ENCODE measurements at regions not wholly inside any gene's neighbourhood (a gene's known extent, or its start where the extent isn't known, plus 50 kb on each side); places are given as distances from the start of the nearest gene placed in this dataset.

DNA sequence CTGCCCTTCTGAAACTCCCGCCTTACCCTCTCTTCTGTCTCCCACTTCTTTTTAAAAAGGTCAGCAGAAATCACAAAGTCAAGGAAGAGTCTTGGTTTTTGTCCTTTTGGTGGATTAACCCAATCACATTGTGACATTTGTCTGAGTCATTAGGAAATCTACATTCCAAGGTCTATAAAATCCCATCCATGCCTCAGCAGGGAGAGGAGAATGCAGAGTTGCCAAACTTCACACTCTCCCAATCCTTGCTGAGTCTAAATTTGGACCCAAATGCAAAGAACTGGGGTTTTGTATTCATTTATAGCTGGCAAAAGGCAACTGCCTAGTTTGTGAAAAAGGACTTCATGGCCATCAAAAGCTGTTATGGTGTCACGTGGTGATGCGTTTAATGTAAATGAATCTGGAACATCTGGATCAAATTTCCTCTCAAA lies 67.9 kb downstream of the TMEM30B start:
- Mint-ChIP-seq H3K4me1 (ENCODE audit: low read depth) (no peaks in the 10 kb centered on the region), H3K27ac (no peak overlapping the region), H3K9me3 (ENCODE audit: insufficient read depth) (no peaks in the 10 kb centered on the region), H3K27me3 (ENCODE audit: low read depth) (peaks cover 11% of the 10 kb centered on the region), H3K4me3 (no peak overlapping the region), H3K36me3 (ENCODE audit: low read depth) (no peaks in the 10 kb centered on the region)
- ATAC-seq (no peak), DNase-seq (no peak)
- CTCF ChIA-PET, result no interaction called here
- POLR2A ChIA-PET, result no interaction called here

DNA sequence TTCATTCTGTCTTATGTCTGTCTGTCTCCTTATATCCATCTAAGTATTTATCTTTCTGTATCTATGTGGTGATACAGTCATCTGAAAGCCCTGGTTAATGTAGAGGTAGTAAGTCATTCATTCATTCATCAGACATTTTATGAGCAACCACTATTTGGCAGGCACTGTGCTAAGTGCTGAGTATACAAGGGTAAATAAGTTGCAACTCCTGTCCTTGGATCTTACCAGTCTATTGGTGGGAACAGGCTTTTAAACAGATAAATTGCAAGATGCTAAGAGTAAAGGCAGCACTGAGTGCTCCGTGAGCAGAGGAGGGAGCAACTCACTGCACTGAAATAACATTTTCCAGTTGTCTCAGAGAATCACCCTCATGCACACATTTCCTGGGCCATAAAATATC lies 68.6 kb downstream of the TMEM30B start:
- Mint-ChIP-seq H3K4me1 (ENCODE audit: low read depth) (no peaks in the 10 kb centered on the region), H3K27me3 (ENCODE audit: low read depth) (peaks cover 6% of the 10 kb centered on the region), H3K4me3 (no peak overlapping the region), H3K9me3 (ENCODE audit: insufficient read depth) (no peaks in the 10 kb centered on the region), H3K36me3 (ENCODE audit: low read depth) (no peaks in the 10 kb centered on the region), H3K27ac (no peak overlapping the region)
- ATAC-seq, result no peak
- ChIA-PET CTCF (no interaction called here), POLR2A (no interaction called here)
- DNase-seq, result no peak

DNA sequence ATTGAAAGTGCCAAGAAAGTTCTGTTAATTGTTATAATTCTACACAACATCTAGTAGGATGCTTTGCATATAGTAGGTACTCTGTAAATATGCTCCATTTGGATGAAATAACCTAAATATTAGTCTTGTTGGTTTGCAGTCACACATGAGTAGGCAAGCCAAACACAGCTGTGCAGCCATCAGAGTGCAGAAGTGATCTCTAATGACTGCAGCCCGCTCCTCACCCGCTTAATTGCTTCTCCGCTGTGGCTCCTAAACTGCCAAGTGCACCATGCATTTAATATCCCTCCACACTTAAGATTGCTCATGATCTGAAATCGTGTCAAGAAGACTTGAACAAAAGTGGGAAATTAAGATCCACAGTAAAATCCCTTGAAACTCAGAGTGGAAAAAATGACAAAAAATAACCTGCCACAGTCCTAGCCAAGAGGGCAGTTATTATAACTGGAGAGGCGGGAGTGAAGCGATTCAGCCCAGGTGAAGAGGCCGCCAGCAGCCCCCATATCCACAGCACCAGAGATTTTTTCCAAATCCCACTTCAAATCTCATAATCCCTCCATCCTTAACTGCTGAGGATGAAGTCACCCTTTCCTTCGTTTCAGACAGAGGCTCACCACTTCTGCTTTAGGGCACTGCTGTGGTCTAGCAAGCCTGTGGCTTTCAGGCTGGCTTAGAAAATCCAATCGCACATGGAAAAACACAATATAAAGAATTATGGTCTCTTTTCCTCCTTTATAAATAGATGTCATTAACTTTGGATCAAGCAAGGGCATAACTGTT lies 69.5 kb downstream of the TMEM30B start:
- DNase-seq (no peak), ATAC-seq (no peak)
- H3K36me3 Mint-ChIP-seq (ENCODE audit: low read depth), result no peaks in the 10 kb centered on the region
- H3K27ac Mint-ChIP-seq, result no peak overlapping the region
- H3K9me3 Mint-ChIP-seq (ENCODE audit: insufficient read depth), result no peaks in the 10 kb centered on the region
- peaks cover 4% of the 10 kb centered on the region for H3K27me3 Mint-ChIP-seq (ENCODE audit: low read depth)
- H3K4me1 Mint-ChIP-seq (ENCODE audit: low read depth), result no peaks in the 10 kb centered on the region
- CTCF ChIA-PET, result no interaction called here
- POLR2A ChIA-PET, result no interaction called here
- H3K4me3 Mint-ChIP-seq, result no peak overlapping the region

DNA sequence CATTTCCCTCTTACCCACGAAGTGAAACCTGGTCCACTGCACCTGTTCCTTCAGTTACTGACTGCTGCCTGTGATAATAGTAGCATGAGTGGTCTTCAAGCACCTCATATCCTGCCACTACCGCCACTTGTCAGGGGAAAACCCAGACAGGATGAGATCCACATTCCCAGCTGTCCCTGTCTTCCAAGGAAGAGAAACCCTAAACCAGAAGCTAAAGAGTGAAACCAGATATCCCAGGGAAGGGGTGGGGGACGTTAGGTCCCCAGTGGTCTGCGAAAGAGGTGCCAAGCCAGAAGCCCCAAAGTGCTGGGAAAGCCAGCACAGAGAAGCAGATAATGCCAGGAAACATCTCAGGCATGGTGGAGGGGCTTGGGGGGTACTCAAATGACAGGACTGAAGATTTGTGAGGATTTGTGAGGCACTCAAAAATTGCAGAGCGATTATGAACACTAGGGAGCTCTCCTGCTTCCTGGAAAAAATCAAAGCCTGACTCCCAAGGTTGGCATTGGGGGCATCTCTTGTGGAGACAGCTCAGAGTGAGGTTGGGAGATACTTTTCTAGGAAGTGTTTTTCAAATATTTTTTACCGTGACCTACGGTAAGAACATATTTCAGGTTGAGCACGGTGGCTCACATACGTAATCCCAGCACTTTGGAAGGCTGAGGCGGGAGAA lies 77.9 kb downstream of the TMEM30B start:
- no peaks in the 10 kb centered on the region for H3K9me3 Mint-ChIP-seq (ENCODE audit: insufficient read depth)
- no peaks in the 10 kb centered on the region for H3K4me1 Mint-ChIP-seq (ENCODE audit: low read depth)
- ChIA-PET CTCF (no interaction called here), POLR2A (no interaction called here)
- no peaks in the 10 kb centered on the region for H3K36me3 Mint-ChIP-seq (ENCODE audit: low read depth)
- H3K27ac Mint-ChIP-seq, result no peak overlapping the region
- H3K4me3 Mint-ChIP-seq, result no peak overlapping the region
- ATAC-seq (no peak), DNase-seq (no peak)
- H3K27me3 Mint-ChIP-seq (ENCODE audit: low read depth), result peaks cover 16% of the 10 kb centered on the region

DNA sequence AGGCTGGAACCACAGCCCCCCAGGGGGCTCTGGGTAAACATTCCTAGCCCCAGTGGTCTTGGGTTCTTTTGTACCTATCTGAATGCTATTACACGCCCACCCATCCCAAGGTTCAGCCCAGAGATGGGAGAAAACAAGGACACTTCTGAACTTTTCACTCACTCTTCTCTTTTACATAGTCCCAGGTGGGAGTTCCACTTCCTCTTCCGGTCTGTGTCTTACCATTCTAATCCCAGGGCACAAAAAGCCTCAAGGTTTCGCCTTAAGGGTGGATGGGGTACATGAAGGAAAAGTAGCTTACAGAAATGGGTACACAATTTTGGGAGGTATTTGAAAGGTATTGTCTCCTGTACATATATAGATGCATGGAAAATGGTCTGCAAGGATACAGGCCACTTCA lies 79.0 kb downstream of the TMEM30B start:
- H3K36me3 Mint-ChIP-seq (ENCODE audit: low read depth), result no peaks in the 10 kb centered on the region
- H3K9me3 Mint-ChIP-seq (ENCODE audit: insufficient read depth), result no peaks in the 10 kb centered on the region
- peaks cover 25% of the 10 kb centered on the region for H3K27me3 Mint-ChIP-seq (ENCODE audit: low read depth)
- no peaks in the 10 kb centered on the region for H3K4me1 Mint-ChIP-seq (ENCODE audit: low read depth)
- H3K27ac Mint-ChIP-seq, result no peak overlapping the region
- no peak overlapping the region for H3K4me3 Mint-ChIP-seq
- no peak for ATAC-seq
- CTCF ChIA-PET, result no interaction called here
- no peak for DNase-seq
- POLR2A ChIA-PET, result no interaction called here

DNA sequence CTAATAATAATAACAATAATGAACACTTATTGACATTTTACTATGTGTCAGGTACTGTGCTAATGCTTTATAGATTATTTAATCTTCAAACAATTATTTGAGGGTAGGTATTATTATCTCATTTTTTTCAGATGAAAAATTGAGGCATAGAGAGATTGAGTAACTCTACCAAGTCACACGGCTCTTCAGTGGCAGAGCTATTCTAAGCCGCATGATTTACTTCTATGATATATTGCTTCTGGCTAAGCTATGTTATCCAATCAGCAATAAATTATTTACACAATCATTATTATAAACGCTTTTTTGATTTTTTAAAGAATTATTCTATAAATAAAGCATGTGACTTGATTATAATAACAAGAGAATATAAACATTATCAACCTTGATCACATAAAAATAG lies 80.0 kb downstream of the TMEM30B start:
- ATAC-seq (no peak), DNase-seq (no peak)
- H3K9me3 Mint-ChIP-seq (ENCODE audit: insufficient read depth), result no peaks in the 10 kb centered on the region
- ChIA-PET POLR2A (no interaction called here), CTCF (no interaction called here)
- no peaks in the 10 kb centered on the region for H3K4me1 Mint-ChIP-seq (ENCODE audit: low read depth)
- H3K4me3 Mint-ChIP-seq, result no peak overlapping the region
- no peak overlapping the region for H3K27ac Mint-ChIP-seq
- H3K36me3 Mint-ChIP-seq (ENCODE audit: low read depth), result no peaks in the 10 kb centered on the region
- H3K27me3 Mint-ChIP-seq (ENCODE audit: low read depth), result peaks cover 28% of the 10 kb centered on the region

DNA sequence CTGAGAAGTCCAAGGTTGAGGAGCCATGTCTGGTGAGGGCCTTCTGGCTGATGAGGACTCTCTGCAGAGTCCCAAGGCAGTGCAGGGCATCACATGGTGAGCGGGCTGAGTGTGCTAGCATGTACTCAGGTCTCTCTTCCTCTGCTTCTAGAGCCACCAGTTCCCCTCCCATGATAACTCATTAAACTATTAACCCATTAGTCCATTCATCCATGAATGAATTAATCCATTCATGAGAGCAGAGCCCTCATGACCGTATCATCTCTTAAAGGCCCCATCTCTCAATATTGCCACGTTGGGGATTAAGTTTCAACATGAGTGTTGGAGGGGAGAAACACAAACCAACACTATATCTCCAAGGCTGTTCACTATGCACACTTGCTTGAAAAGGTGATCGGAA lies 83.7 kb downstream of the TMEM30B start:
- no peaks in the 10 kb centered on the region for H3K9me3 Mint-ChIP-seq (ENCODE audit: insufficient read depth)
- no peak overlapping the region for H3K4me3 Mint-ChIP-seq
- H3K4me1 Mint-ChIP-seq (ENCODE audit: low read depth), result no peaks in the 10 kb centered on the region
- no peaks in the 10 kb centered on the region for H3K36me3 Mint-ChIP-seq (ENCODE audit: low read depth)
- ATAC-seq (no peak), DNase-seq (no peak)
- no peak overlapping the region for H3K27ac Mint-ChIP-seq
- CTCF ChIA-PET, result no interaction called here
- POLR2A ChIA-PET, result no interaction called here
- peaks cover 35% of the 10 kb centered on the region for H3K27me3 Mint-ChIP-seq (ENCODE audit: low read depth)

DNA sequence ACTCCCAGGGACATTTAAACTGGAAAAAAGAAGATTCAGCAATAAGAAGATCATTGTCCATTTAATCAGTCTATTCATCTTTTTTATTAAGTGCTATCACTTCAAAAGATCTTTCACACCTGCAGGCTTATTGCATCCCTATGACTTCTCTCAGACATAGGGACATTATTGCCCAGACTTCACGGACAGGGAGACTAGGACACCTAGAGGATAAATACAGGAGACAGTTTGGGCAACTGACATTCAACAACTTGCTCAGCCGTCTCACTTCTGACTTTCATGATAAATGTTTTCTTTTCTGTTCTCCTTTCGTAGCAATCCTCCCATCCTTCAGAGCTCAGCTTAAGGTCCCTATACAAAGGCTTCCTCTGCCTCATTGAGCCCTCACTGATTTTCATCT lies 84.3 kb downstream of the TMEM30B start:
- no peak overlapping the region for H3K4me3 Mint-ChIP-seq
- no peak overlapping the region for H3K27ac Mint-ChIP-seq
- POLR2A ChIA-PET, result no interaction called here
- no peaks in the 10 kb centered on the region for H3K4me1 Mint-ChIP-seq (ENCODE audit: low read depth)
- DNase-seq (no peak), ATAC-seq (no peak)
- no peaks in the 10 kb centered on the region for H3K36me3 Mint-ChIP-seq (ENCODE audit: low read depth)
- H3K27me3 Mint-ChIP-seq (ENCODE audit: low read depth), result peaks cover 35% of the 10 kb centered on the region
- CTCF ChIA-PET, result no interaction called here
- no peaks in the 10 kb centered on the region for H3K9me3 Mint-ChIP-seq (ENCODE audit: insufficient read depth)

DNA sequence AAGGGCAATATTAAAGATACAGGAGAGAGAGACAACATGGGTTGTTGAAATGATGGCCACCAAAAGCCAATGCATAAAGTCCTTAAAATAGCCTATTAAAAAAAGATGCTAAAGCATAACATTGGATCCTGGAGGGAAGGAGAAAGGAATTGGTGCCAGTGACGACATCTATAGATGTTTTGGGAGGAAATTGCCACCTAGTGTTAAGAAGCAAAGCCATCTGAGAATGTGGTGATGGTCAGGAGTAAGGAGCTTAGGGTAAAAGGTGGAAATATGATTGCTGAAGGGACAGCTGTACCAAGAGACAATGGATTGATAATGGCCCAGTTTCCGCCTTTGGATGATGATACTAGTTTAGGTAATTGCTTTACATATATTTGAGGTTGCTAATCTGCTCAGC lies 85.1 kb downstream of the TMEM30B start:
- Mint-ChIP-seq H3K4me3 (no peak overlapping the region), H3K36me3 (ENCODE audit: low read depth) (no peaks in the 10 kb centered on the region), H3K4me1 (ENCODE audit: low read depth) (no peaks in the 10 kb centered on the region), H3K27ac (no peak overlapping the region), H3K27me3 (ENCODE audit: low read depth) (peaks cover 41% of the 10 kb centered on the region), H3K9me3 (ENCODE audit: insufficient read depth) (no peaks in the 10 kb centered on the region)
- CTCF ChIA-PET, result no interaction called here
- POLR2A ChIA-PET, result no interaction called here
- ATAC-seq (no peak), DNase-seq (no peak)

GRCh38 chr14:61193476-61193875 lies 87.7 kb downstream of the TMEM30B start:
- ChIA-PET POLR2A (no interaction called here), CTCF (no interaction called here)
- Mint-ChIP-seq H3K27me3 (ENCODE audit: low read depth) (peaks cover 53% of the 10 kb centered on the region), H3K4me3 (no peak overlapping the region), H3K36me3 (ENCODE audit: low read depth) (no peaks in the 10 kb centered on the region), H3K27ac (no peak overlapping the region), H3K9me3 (ENCODE audit: insufficient read depth) (no peaks in the 10 kb centered on the region), H3K4me1 (ENCODE audit: low read depth) (peaks cover 8% of the 10 kb centered on the region)
- no peak for ATAC-seq
- no peak for DNase-seq

DNA sequence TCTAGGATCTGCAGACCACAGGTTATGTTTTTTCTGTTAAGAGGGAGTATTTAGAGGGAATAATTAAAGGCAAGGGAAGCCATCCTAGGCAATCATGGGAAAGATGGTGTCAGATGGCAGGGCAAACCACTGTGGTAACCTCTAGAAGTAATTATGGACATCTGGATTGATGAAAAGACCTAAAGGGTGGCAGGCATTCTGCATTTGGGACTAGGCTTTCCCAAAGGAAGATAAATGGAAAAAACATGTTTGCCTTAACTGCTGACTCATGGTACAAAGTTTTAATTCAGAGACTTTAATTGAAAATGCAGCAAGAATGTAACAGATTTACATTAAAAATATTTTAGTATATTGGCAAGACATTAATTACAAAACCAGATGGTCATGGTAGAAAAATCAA lies 88.1 kb downstream of the TMEM30B start:
- Mint-ChIP-seq H3K9me3 (ENCODE audit: insufficient read depth) (no peaks in the 10 kb centered on the region), H3K4me1 (ENCODE audit: low read depth) (peaks cover 8% of the 10 kb centered on the region), H3K36me3 (ENCODE audit: low read depth) (no peaks in the 10 kb centered on the region), H3K27me3 (ENCODE audit: low read depth) (peaks cover 50% of the 10 kb centered on the region), H3K27ac (no peak overlapping the region), H3K4me3 (no peak overlapping the region)
- CTCF ChIA-PET, result no interaction called here
- POLR2A ChIA-PET, result no interaction called here
- no peak for ATAC-seq
- DNase-seq, result no peak

GRCh38 chr14:61191733-61192132 lies 89.4 kb downstream of the TMEM30B start:
- peaks cover 46% of the 10 kb centered on the region for H3K27me3 Mint-ChIP-seq (ENCODE audit: low read depth)
- H3K36me3 Mint-ChIP-seq (ENCODE audit: low read depth), result no peaks in the 10 kb centered on the region
- DNase-seq (no peak), ATAC-seq (no peak)
- CTCF ChIA-PET, result interaction anchor here (0.7 kb wide), 1 partner anchor 1221 kb away, joined by 3 read pairs; no protein-coding TSS in a partner anchor
- H3K4me1 Mint-ChIP-seq (ENCODE audit: low read depth), result peaks cover 8% of the 10 kb centered on the region
- no peak overlapping the region for H3K27ac Mint-ChIP-seq
- POLR2A ChIA-PET, result no interaction called here
- H3K4me3 Mint-ChIP-seq, result no peak overlapping the region
- H3K9me3 Mint-ChIP-seq (ENCODE audit: insufficient read depth), result no peaks in the 10 kb centered on the region

DNA sequence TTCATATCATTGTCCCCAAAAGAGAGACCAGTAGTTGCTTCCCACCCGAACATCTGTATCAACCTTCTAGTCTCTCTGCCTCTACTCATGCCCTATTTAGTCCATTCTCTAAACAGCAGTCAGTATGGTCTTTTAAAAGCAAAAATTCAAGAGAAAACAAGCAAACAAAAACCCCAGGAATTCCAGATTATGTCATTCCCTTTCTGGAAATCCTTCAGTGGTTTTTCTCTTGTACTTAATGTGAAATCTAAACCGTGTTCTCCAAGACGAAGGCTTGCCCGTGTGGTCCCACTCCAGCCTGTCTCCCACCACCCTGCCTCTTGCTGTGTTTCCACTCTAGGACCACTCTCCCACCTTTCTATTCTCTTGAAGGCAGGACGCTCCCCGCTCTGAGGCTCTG lies 90.8 kb downstream of the TMEM30B start:
- no peak overlapping the region for H3K27ac Mint-ChIP-seq
- no peak for DNase-seq
- H3K4me1 Mint-ChIP-seq (ENCODE audit: low read depth), result peaks cover 8% of the 10 kb centered on the region
- H3K4me3 Mint-ChIP-seq, result no peak overlapping the region
- H3K9me3 Mint-ChIP-seq (ENCODE audit: insufficient read depth), result no peaks in the 10 kb centered on the region
- CTCF ChIA-PET, result no interaction called here
- H3K36me3 Mint-ChIP-seq (ENCODE audit: low read depth), result no peaks in the 10 kb centered on the region
- ATAC-seq, result no peak
- POLR2A ChIA-PET, result no interaction called here
- H3K27me3 Mint-ChIP-seq (ENCODE audit: low read depth), result peaks cover 48% of the 10 kb centered on the region
